GM13977 (cell line): ENCODE measurements at regions not wholly inside any gene's neighbourhood (a gene's known extent, or its start where the extent isn't known, plus 50 kb on each side); places are given as distances from the start of the nearest gene placed in this dataset.

Experiments
- DNase-seq: peaks from one replicate; pipeline ENCODE4 v3.0.0; 2012; ENCODE audit warnings: low spot score
- CTCF ChIP-seq: IDR thresholded peaks from 2 replicates; pipeline ENCODE4 v1.5.1; 2012; ENCODE audit warnings: mild to moderate bottlenecking, control low read depth; ENCODE audit not compliant: insufficient read depth; ENCODE audit errors: extremely low read depth, missing control alignments
- in situ Hi-C: fragments of 300-500 bp; cut with MboI; formaldehyde crosslinking; loops from one replicate; pipeline ENCODE4 v1.12.0; 2022; ENCODE audit warnings: low sequenced_read_pairs, low pct_unique_long_range_greater_than_20kb, mixed read lengths, inconsistent platforms; ENCODE audit not compliant: unreplicated experiment

DNA sequence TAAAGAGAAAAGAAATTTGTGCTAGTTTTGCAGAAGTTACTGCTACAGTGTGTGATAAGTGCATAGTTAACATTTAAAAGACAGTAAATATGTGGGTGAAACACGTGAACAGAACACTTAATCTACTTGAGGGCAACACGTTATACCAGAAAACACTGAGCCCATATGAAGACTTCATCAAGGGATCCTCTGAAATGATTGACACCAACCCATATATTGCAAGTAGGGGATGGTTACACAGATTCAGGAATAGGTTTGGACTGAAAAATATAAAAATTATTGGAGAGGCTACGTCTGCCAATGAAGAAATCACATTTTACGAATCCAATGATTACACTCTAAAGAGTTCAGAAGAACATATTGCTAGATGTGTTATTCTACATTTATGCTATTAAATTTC is 185.6 kb downstream of the GPX5 start:
- in situ Hi-C loops: no loop called here
- no peak for DNase-seq

DNA sequence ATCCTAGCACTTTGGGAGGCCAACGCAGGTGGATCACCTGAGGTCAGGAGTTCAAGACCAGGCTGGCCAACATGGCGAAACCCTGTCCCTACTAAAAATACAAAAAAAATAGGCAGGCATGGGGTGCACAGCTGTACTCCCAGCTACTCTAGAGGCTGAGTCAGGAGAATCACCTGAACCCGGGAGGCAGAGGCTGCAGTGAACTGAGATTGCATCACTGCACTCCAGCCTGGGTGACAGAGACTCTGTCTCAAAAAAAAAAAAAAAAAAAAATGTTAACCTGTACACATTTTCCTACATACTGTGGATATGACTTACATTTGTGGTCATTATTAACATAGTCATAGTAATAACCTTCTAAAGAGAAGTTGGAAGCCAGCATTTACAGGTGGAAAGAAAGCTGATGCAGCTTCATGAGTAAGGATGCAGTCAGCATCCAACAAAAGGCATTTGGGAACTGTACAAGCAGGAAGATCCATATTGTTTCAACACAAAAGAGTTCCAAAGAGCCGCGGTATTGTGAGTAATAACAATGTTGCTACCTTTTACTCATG is 186.2 kb downstream of the GPX5 start:
- in situ Hi-C loops: no loop called here
- TF ChIP-seq CTCF: no peak
- no peak for DNase-seq

More for the DNA sequence above, 185.6 kb downstream of the GPX5 start:
- TF ChIP-seq CTCF: no peak

- in situ Hi-C loops: no loop called here
- DNase-seq: no peak
- TF ChIP-seq CTCF: no peak
Observed at GRCh38 chr6:28712982-28713381, 187.3 kb downstream of the GPX5 start.

DNA sequence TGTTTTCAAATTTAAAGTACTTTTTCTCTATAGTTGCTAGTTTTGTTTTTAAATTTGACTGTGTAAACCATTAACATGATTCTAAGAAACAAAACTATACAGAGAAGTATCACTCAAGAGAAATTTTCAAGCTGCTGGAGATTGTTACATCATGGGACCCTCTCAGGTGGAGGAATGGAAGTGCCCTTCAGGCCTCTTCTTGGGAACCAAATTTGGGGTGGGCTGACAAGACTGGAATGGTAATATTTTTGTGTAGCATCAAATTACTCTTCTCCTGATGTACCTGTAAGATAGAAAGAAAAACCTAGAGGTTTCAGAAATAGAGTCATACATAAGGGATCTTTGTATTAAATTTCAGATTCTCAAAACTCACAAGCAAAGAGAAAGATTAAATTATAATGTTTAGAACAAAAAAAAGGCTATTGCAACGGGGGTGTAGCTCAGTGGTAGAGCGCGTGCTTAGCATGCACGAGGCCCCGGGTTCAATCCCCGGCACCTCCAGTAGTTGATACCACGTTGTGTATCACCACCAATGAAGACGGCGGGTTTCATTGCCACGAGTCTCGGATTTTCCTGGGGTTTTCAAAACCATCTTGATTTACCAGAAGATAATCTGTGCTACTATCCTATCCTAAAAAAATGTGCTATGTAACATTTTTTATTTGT is 193.7 kb downstream of the GPX5 start:
- in situ Hi-C loops: no loop called here
- TF ChIP-seq CTCF: no peak
- no peak for DNase-seq

DNA sequence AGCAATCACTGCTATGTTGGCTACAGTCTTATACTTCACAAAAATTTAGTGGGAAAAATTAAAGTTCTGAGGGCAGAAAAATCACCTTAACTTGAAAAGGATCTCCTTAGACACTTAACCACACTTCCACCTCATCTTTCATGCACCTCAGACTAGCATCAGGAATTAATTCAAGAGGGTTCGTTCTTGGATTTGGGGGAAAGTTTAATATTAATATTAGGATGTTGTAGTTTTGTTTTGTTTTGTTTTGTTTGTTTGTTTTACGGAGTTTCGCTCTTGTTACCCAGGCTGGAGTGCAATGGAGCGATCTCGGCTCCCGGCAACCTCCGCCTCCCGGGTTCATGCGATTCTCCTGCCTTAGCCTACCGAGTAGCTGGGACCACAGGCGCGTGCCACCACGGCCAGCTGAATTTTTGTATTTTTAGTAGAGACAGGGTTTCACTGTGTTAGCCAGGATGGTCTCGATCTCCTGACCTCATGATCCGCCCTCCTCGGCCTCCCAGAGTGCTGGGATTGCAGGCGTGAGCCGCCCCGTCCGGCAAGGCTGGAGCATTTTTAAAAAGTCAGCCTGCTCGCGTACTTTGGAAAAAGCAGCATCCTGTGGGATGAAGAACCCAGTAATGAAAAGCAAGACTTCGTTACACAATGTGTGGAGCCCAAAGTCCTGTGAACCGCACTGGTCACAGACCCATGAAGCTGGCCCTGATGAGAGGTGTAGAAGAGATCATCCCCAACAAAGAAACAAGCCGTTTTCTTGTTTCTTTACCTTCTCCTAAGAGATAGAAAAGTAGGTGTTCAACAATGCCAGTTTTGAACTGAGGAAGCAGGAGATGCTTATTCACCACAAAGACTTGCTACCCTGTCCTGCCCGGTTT is 194.9 kb downstream of the GPX5 start:
- in situ Hi-C loops: no loop called here
- no peak for TF ChIP-seq CTCF
- DNase-seq: no peak

- TF ChIP-seq CTCF: no peak
- in situ Hi-C loops: no loop called here
- no peak for DNase-seq
Observed at GRCh38 chr6:28721372-28721771, 195.7 kb downstream of the GPX5 start.
